ENCODE measurements at regions not wholly inside any gene's neighbourhood (a gene's known extent, or its start where the extent isn't known, plus 50 kb on each side); places are given as distances from the start of the nearest gene placed in this dataset.
"Not testable (repeated sequence)": the region's sequence is repeated elsewhere in the genome, so short reads cannot be mapped to it uniquely, and the experiment has no call there.

GRCh38 chr1:174105086-174105485 is 54.2 kb upstream of the RABGAP1L start:
- DNase-seq (ENCODE audit: extremely low read depth in 1 of 11, low read depth in 9 of 11, low spot score in 4 of 11): no peak

- no peak for DNase-seq (ENCODE audit: extremely low read depth in 1 of 11, low read depth in 9 of 11, low spot score in 4 of 11)
These were observed 55.6 kb upstream of the RABGAP1L start for GRCh38 chr1:174103766-174104165.

GRCh38 chr1:174101976-174102375 is 57.3 kb upstream of the RABGAP1L start:
- DNase-seq (ENCODE audit: extremely low read depth in 1 of 11, low read depth in 9 of 11, low spot score in 4 of 11): not testable (repeated sequence)

GRCh38 chr1:174097426-174097825 is 61.9 kb upstream of the RABGAP1L start:
- peak in 3 of 11 donors; percentile 23 to 31 (median 25) for DNase-seq (ENCODE audit: extremely low read depth in 1 of 11, low read depth in 9 of 11, low spot score in 4 of 11)

- DNase-seq (ENCODE audit: extremely low read depth in 1 of 11, low read depth in 9 of 11, low spot score in 4 of 11): not testable (repeated sequence)
These were observed 65.5 kb upstream of the RABGAP1L start for GRCh38 chr1:174093789-174094188.

GRCh38 chr1:174090471-174090870 is 68.3 kb upstream of the RC3H1 start:
- DNase-seq (ENCODE audit: extremely low read depth in 1 of 11, low read depth in 9 of 11, low spot score in 4 of 11): no peak

GRCh38 chr1:174080819-174081218 is 58.7 kb upstream of the RC3H1 start:
- no peak for DNase-seq (ENCODE audit: extremely low read depth in 1 of 11, low read depth in 9 of 11, low spot score in 4 of 11)

- no peak for DNase-seq (ENCODE audit: extremely low read depth in 1 of 11, low read depth in 9 of 11, low spot score in 4 of 11)
These were observed 57.6 kb upstream of the RC3H1 start for GRCh38 chr1:174079796-174080195.

- DNase-seq (ENCODE audit: extremely low read depth in 1 of 11, low read depth in 9 of 11, low spot score in 4 of 11): not testable (repeated sequence)
These were observed 56.8 kb upstream of the RC3H1 start for GRCh38 chr1:174078916-174079315.

GRCh38 chr1:174077749-174078490 is 55.8 kb upstream of the RC3H1 start:
- DNase-seq (ENCODE audit: extremely low read depth in 1 of 11, low read depth in 9 of 11, low spot score in 4 of 11): no peak

- DNase-seq (ENCODE audit: extremely low read depth in 1 of 11, low read depth in 9 of 11, low spot score in 4 of 11): no peak
These were observed 53.1 kb upstream of the RC3H1 start for GRCh38 chr1:174075245-174075692.

- no peak for DNase-seq (ENCODE audit: extremely low read depth in 1 of 11, low read depth in 9 of 11, low spot score in 4 of 11)
These were observed 52.6 kb upstream of the RC3H1 start for GRCh38 chr1:174074757-174075156.

- DNase-seq (ENCODE audit: extremely low read depth in 1 of 11, low read depth in 9 of 11, low spot score in 4 of 11): peak in 3 of 11 donors; percentile 21 to 24 (median 22)
These were observed 50.4 kb upstream of the RC3H1 start for GRCh38 chr1:174072581-174072980.

All from renal cortex interstitium (tissue), 11 donors.